ENCODE measurements at regions not wholly inside any gene's neighbourhood (a gene's known extent, or its start where the extent isn't known, plus 50 kb on each side); places are given as distances from the start of the nearest gene placed in this dataset.

GRCh38 chr11:92284558-92284957 is 59.9 kb downstream of the FAT3 start:
- H3K27ac ChIP-seq = no peak overlapping the region
- 42 to 56% (median 47%) methylated on average over 5 of the region's 5 CpGs for WGBS, 4 donors
- intact Hi-C loops (cut with DNase I) = no loop called here
- no peaks in the 10 kb centered on the region for H3K27me3 ChIP-seq
- ATAC-seq = peak; percentile 78 to 96 (median 84)
- H3K4me3 ChIP-seq = no peak overlapping the region
- peak in 3 of 5 donors; percentile 11 to 31 (median 26) for DNase-seq
- H3K4me1 ChIP-seq = peaks cover 0 to 9% (median 0%) of the 10 kb centered on the region in 12 donors
- H3K9me3 ChIP-seq = no peaks in the 10 kb centered on the region
- H3K36me3 ChIP-seq = no peaks in the 10 kb centered on the region
- no peak for TF ChIP-seq CTCF (IDR thresholded peaks at IDR 0.05)
- no peak for TF ChIP-seq POLR2A (IDR thresholded peaks at IDR 0.05)

GRCh38 chr11:92285776-92286175 is 61.2 kb downstream of the FAT3 start:
- TF ChIP-seq POLR2A (IDR thresholded peaks at IDR 0.05) = no peak
- TF ChIP-seq CTCF (IDR thresholded peaks at IDR 0.05) = no peak
- Histone ChIP-seq H3K27ac (no peak overlapping the region), H3K36me3 (no peaks in the 10 kb centered on the region), H3K9me3 (no peaks in the 10 kb centered on the region), H3K4me3 (no peak overlapping the region), H3K4me1 (peaks cover 0 to 9% (median 0%) of the 10 kb centered on the region in 12 donors), H3K27me3 (no peaks in the 10 kb centered on the region)
- DNase-seq (no peak), ATAC-seq (no peak)
- intact Hi-C loops (cut with DNase I) = no loop called here
- WGBS, 4 donors = 70 to 80% (median 71%) methylated on average over 5 of the region's 5 CpGs

GRCh38 chr11:92286709-92287108 is 62.1 kb downstream of the FAT3 start:
- Histone ChIP-seq H3K36me3 (no peaks in the 10 kb centered on the region), H3K9me3 (no peaks in the 10 kb centered on the region), H3K27me3 (no peaks in the 10 kb centered on the region), H3K27ac (no peak overlapping the region), H3K4me3 (no peak overlapping the region), H3K4me1 (peaks cover 0 to 9% (median 0%) of the 10 kb centered on the region in 12 donors)
- TF ChIP-seq POLR2A (IDR thresholded peaks at IDR 0.05) = no peak
- no peak for TF ChIP-seq CTCF (IDR thresholded peaks at IDR 0.05)
- intact Hi-C loops (cut with DNase I) = no loop called here
- WGBS, 4 donors = 91 to 100% (median 95%) methylated on average over 2 of the region's 2 CpGs
- ATAC-seq = no peak
- no peak for DNase-seq

GRCh38 chr11:92295175-92296137 is 70.8 kb downstream of the FAT3 start:
- ATAC-seq = no peak
- WGBS, 4 donors = 82 to 86% (median 84%) methylated on average over 8 of the region's 8 CpGs

More at GRCh38 chr11:92295175-92296137, 70.8 kb downstream of the FAT3 start:
- Histone ChIP-seq H3K4me3 (no peak overlapping the region), H3K27me3 (no peaks in the 10 kb centered on the region), H3K36me3 (no peaks in the 10 kb centered on the region), H3K9me3 (no peaks in the 10 kb centered on the region), H3K27ac (no peak overlapping the region), H3K4me1 (no peaks in the 10 kb centered on the region)
- TF ChIP-seq CTCF (IDR thresholded peaks at IDR 0.05) = no peak
- TF ChIP-seq POLR2A (IDR thresholded peaks at IDR 0.05) = no peak
- intact Hi-C loops (cut with DNase I) = no loop called here
- no peak for DNase-seq

Data from heart left ventricle (tissue), 16 donors.